Endothelial cell of umbilical vein (primary cell): ENCODE measurements at regions not wholly inside any gene's neighbourhood (a gene's known extent, or its start where the extent isn't known, plus 50 kb on each side); places are given as distances from the start of the nearest gene placed in this dataset.
A peak's percentile ranks its signal among the peaks of the same experiment; 100 is the strongest.

Experiments
- BruUV-seq: library from RNA; stranded (reverse); fragments of 400-500 nt; replicated peaks from 2 replicates; lab custom pipeline; 2021; lab: Mats Ljungman, UMichigan
- CTCF ChIA-PET: fragments of 300-600, 350-600 bp; sonication (Branson Sonifier 250); formaldehyde crosslinking; loops from one replicate; lab custom pipeline; 2021; ENCODE audit warnings: antibody characterized with exemption, inconsistent platforms; lab: Charles Lee
- POLR2A ChIA-PET: fragments of 300-600, 350-600 bp; sonication (Branson Sonifier 250); formaldehyde crosslinking; loops from one replicate; lab custom pipeline; 2021; ENCODE audit warnings: antibody characterized with exemption, inconsistent platforms; lab: Charles Lee
- DNase-seq: peaks from one replicate; pipeline ENCODE4 v3.0.0-alpha.2; 2011; ENCODE audit warnings: low read depth, low spot score
- FAIRE-seq: peaks from 2 replicates; lab custom pipeline; 2011; peaks lifted over from hg19 to GRCh38; lab: Jason Lieb, UNC
- H2AFZ ChIP-seq: 2 replicates; pipeline ENCODE4 v1.6.0; 2012; ENCODE audit warnings: low read depth, low read length, control low read depth, inconsistent platforms
- H3K27ac ChIP-seq: 2 replicates; pipeline ENCODE4 v1.5.1; 2011; ENCODE audit warnings: low read depth, mild to moderate bottlenecking, control low read depth, low read length, moderate library complexity; ENCODE audit not compliant: insufficient read depth
- H3K27me3 ChIP-seq, 2 experiments: 2 replicates each; pipeline versions ENCODE4 v1.6.0 to v1.6.1; 2011; ENCODE audit warnings: low read length in 2 of 2, mixed read lengths in 1 of 2; ENCODE audit not compliant: control insufficient read depth in 2 of 2, insufficient read depth in 2 of 2
- H3K36me3 ChIP-seq, 2 experiments: 2 replicates in 1 of 2; 3 replicates in 1 of 2; pipeline ENCODE4 v1.5.1; 2011; ENCODE audit warnings: low read length in 2 of 2, mild to moderate bottlenecking in 1 of 2, moderate library complexity in 1 of 2; ENCODE audit not compliant: control insufficient read depth in 2 of 2, insufficient read depth in 2 of 2; ENCODE audit errors: extremely low read depth in 1 of 2
- H3K4me1 ChIP-seq: 3 replicates; pipeline ENCODE4 v1.5.1; 2011; ENCODE audit warnings: mild to moderate bottlenecking, low read length; ENCODE audit not compliant: control insufficient read depth, insufficient read depth; ENCODE audit errors: extremely low read depth
- H3K4me2 ChIP-seq: 2 replicates; pipeline ENCODE4 v1.6.1; 2011; ENCODE audit warnings: low read length, control low read depth, mixed read lengths; ENCODE audit not compliant: insufficient read depth
- H3K4me3 ChIP-seq, 3 experiments: fragments of 200-600 bp in 1 of 3; sonication (generic), shearing (Covaris generic) in 1 of 3; replicated peaks in 1 of 3; 2 replicates each; pipeline ENCODE4 v1.5.1; 2011 to 2016; ENCODE audit warnings: control low read depth in 3 of 3, low read length in 3 of 3, mild to moderate bottlenecking in 2 of 3, inconsistent platforms in 1 of 3, low read depth in 1 of 3, moderate library complexity in 1 of 3; ENCODE audit not compliant: insufficient read depth in 1 of 3
- H3K79me2 ChIP-seq: 2 replicates; pipeline ENCODE4 v1.6.0; 2012; ENCODE audit warnings: low read length, inconsistent platforms; ENCODE audit not compliant: control insufficient read depth, insufficient read depth
- H3K9ac ChIP-seq: replicated peaks from 2 replicates; pipeline ENCODE3; 2011; ENCODE audit warnings: low read length, control low read depth; ENCODE audit not compliant: insufficient read depth; ENCODE audit errors: extremely low read depth
- H3K9me1 ChIP-seq: replicated peaks from 3 replicates; pipeline ENCODE4 v1.6.0; 2011; ENCODE audit warnings: mild to moderate bottlenecking, low read length; ENCODE audit not compliant: control insufficient read depth, insufficient read depth; ENCODE audit errors: extremely low read depth
- H3K9me3 ChIP-seq: replicated peaks from 2 replicates; pipeline ENCODE4 v1.5.1; 2012; ENCODE audit warnings: low read length, inconsistent platforms; ENCODE audit not compliant: control insufficient read depth, insufficient read depth
- H4K20me1 ChIP-seq: replicated peaks from 2 replicates; pipeline ENCODE3; 2011; ENCODE audit warnings: mild to moderate bottlenecking, low read length; ENCODE audit not compliant: control insufficient read depth, insufficient read depth; ENCODE audit errors: extremely low read depth
- EZH2 ChIP-seq: IDR thresholded peaks from 2 replicates; pipeline ENCODE4 v1.6.1; 2012; ENCODE audit warnings: borderline replicate concordance, low read depth, mild to moderate bottlenecking, moderate library complexity, low read length, inconsistent platforms; ENCODE audit not compliant: severe bottlenecking
- FOS ChIP-seq: IDR thresholded peaks from 2 replicates; pipeline ENCODE4 v1.6.1; 2011; ENCODE audit warnings: mild to moderate bottlenecking, low read length, moderate library complexity, borderline replicate concordance; ENCODE audit not compliant: insufficient read depth
- GATA2 ChIP-seq: IDR thresholded peaks from 2 replicates; pipeline ENCODE4 v1.7.0; 2011; ENCODE audit warnings: low read depth, mild to moderate bottlenecking, moderate library complexity, mixed read lengths, low read length; ENCODE audit not compliant: insufficient read length, insufficient read depth
- JUN ChIP-seq: IDR thresholded peaks from 2 replicates; pipeline ENCODE4 v1.6.1; 2011; ENCODE audit warnings: borderline replicate concordance, low read depth; ENCODE audit not compliant: insufficient read length, insufficient read depth
- MYC ChIP-seq: IDR thresholded peaks from one replicate; pipeline ENCODE4 v1.6.1; 2011; ENCODE audit warnings: mild to moderate bottlenecking, low read depth, low read length
- POLR2A ChIP-seq: IDR thresholded peaks from 2 replicates; pipeline ENCODE4 v1.6.1; 2012; ENCODE audit warnings: low read depth, mild to moderate bottlenecking, control low read depth, low read length
- POLR2AphosphoS5 ChIP-seq: IDR thresholded peaks from 2 replicates; pipeline ENCODE4 v1.6.1; 2012; ENCODE audit warnings: low read depth, mild to moderate bottlenecking, control low read depth, low read length, moderate library complexity; ENCODE audit not compliant: insufficient read depth
- dilution Hi-C: fragments of 300-500 bp; cut with MboI; formaldehyde crosslinking; loops from one replicate; pipeline ENCODE4 v1.15.0; 2019; ENCODE audit warnings: low sequenced_read_pairs; ENCODE audit not compliant: extremely low pct_ligation_motif_present
- intact Hi-C: fragments of 100-400 bp; cut with micrococcal nuclease; formaldehyde crosslinking; loops from one replicate; pipeline ENCODE4 v1.10.0; 2022
- TF ChIP-seq, protein P1 (sequence below): IDR thresholded peaks from 2 replicates; pipeline ENCODE4 v1.6.1; 2011; ENCODE audit not compliant: insufficient read depth, insufficient read length
- TF ChIP-seq, protein P2 (sequence below), 2 donors: IDR thresholded peaks; 1 replicate in 1 of 2; 2 replicates in 1 of 2; pipeline ENCODE4 v1.5.1; 2011; ENCODE audit warnings: low read length in 2 of 2, mild to moderate bottlenecking in 2 of 2, moderate library complexity in 2 of 2, control low read depth in 1 of 2, inconsistent platforms in 1 of 2, low read depth in 1 of 2; ENCODE audit not compliant: insufficient read depth in 1 of 2; ENCODE audit errors: extremely low read depth in 1 of 2

DNA sequence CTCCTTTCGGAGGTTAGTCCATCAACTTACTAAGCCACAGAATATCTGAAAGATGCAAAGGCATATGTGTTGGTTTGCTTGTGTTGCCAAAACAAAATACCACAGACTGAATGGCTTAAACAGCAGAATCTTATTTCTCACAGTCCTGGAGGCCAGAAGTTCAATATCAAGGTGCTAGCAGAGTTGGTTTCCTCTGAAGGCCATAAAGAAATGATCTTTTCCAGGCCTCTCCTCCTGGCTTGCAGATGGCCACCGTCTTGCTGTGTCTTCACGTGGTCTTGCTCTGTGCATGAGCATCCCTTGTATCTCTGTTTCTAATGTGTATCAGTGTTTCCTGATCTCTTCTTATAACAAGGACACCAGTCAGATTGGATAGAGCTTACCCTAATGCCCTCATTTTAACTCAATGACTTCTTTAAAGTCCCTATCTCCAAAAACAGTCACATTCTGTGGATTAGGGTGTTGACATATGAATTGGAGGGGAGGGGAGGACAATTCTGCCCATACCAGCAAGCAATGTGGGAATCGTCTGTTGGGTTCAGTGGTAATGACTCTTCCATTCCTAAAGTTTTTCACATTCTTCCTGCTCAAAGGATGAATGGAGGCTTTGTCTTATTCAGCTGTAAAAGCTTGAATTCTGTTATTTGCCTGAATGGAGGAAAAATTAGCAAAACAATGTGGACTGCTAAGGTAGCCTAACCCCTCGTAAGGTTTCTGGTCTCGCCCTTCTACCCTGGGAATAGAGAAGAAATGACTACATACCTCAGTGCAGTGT, 715.7 kb downstream of the DIAPH3 start:
- H3K9ac ChIP-seq = no peak overlapping the region
- dilution Hi-C loops = no loop called here
- H3K4me3 ChIP-seq = no peak overlapping the region
- intact Hi-C loops = no loop called here
- no peak overlapping the region for H3K27ac ChIP-seq
- H3K9me3 ChIP-seq = no peaks in the 10 kb centered on the region
- H3K9me1 ChIP-seq = no peaks in the 10 kb centered on the region
- H3K79me2 ChIP-seq = no peaks in the 10 kb centered on the region
- H3K4me2 ChIP-seq = no peak overlapping the region
- FAIRE-seq = no peak
- no TSS peak for BruUV-seq
- no peaks in the 10 kb centered on the region for H4K20me1 ChIP-seq
- ChIA-PET POLR2A (no interaction called here), CTCF (interaction anchor here (1.0 to 1.6 kb wide), 5 partner anchors 11 to 83 kb away, joined by 3 to 7 read pairs (median 3); no protein-coding TSS in a partner anchor)
- H3K4me1 ChIP-seq = peaks cover 31% of the 10 kb centered on the region
- TF ChIP-seq POLR2A = no peak
- no peak for TF ChIP-seq FOS
- no peak for TF ChIP-seq MYC
- no peak for TF ChIP-seq EZH2
- TF ChIP-seq JUN = no peak
- TF ChIP-seq, protein P1, sequence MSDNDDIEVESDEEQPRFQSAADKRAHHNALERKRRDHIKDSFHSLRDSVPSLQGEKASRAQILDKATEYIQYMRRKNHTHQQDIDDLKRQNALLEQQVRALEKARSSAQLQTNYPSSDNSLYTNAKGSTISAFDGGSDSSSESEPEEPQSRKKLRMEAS = no peak
- TF ChIP-seq GATA2 = no peak
- H3K27me3 ChIP-seq = no peaks in the 10 kb centered on the region
- no peak for DNase-seq
- H3K36me3 ChIP-seq = no peaks in the 10 kb centered on the region
- no peak overlapping the region for H2AFZ ChIP-seq

DNA sequence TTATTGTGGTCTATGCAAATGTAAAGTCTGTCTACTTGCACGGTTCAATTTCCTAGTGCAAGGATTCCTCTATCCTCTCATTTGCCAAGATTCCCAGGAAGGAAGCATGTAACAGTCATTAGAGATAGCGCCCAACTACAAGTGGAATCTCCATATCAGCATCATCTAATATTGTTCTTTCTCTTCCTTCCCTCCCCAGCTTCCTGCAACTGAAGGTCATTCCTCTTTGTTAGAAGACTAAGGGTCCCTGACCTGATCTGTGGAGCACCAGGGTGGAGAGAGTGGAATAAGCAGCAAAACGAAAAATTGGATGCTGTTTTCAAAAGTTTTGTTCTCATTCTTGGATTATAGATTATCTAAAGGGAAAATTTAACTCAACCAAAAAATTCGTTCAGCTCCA, 714.0 kb downstream of the DIAPH3 start:
- Histone ChIP-seq H3K4me2 (peak overlapping the region; percentile 38), H4K20me1 (no peaks in the 10 kb centered on the region), H3K27me3 (no peaks in the 10 kb centered on the region), H3K27ac (no peak overlapping the region), H3K9ac (no peak overlapping the region), H2AFZ (no peak overlapping the region), H3K4me3 (no peak overlapping the region), H3K36me3 (no peaks in the 10 kb centered on the region), H3K9me3 (no peaks in the 10 kb centered on the region), H3K4me1 (peaks cover 29% of the 10 kb centered on the region), H3K9me1 (no peaks in the 10 kb centered on the region), H3K79me2 (no peaks in the 10 kb centered on the region)
- BruUV-seq = no TSS peak
- peak; percentile 94 for TF ChIP-seq GATA2
- TF ChIP-seq FOS = no peak
- no peak for TF ChIP-seq MYC
- TF ChIP-seq EZH2 = no peak
- peak; percentile 41 for TF ChIP-seq POLR2AphosphoS5
- no peak for TF ChIP-seq JUN
- TF ChIP-seq, protein P2, sequence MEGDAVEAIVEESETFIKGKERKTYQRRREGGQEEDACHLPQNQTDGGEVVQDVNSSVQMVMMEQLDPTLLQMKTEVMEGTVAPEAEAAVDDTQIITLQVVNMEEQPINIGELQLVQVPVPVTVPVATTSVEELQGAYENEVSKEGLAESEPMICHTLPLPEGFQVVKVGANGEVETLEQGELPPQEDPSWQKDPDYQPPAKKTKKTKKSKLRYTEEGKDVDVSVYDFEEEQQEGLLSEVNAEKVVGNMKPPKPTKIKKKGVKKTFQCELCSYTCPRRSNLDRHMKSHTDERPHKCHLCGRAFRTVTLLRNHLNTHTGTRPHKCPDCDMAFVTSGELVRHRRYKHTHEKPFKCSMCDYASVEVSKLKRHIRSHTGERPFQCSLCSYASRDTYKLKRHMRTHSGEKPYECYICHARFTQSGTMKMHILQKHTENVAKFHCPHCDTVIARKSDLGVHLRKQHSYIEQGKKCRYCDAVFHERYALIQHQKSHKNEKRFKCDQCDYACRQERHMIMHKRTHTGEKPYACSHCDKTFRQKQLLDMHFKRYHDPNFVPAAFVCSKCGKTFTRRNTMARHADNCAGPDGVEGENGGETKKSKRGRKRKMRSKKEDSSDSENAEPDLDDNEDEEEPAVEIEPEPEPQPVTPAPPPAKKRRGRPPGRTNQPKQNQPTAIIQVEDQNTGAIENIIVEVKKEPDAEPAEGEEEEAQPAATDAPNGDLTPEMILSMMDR (IDR thresholded peaks at IDR 0.05; ENCODE audit: extremely low read depth in 1 of 2, insufficient read depth in 1 of 2, low read depth in 1 of 2, low read length in 2 of 2) = no peak
- no peak for TF ChIP-seq POLR2A
- TF ChIP-seq, protein P1 = no peak
- intact Hi-C loops = loop anchor here (1.0 to 10.0 kb wide), 2 partner anchors 10 to 1815 kb away; partner anchors contain the start of gene PCDH17
- ChIA-PET POLR2A (no interaction called here), CTCF (no interaction called here)
- DNase-seq = no peak
- dilution Hi-C loops = no loop called here
- FAIRE-seq = peak; percentile 8
